Fibroblast of lung (primary cell): ENCODE measurements at regions not wholly inside any gene's neighbourhood (a gene's known extent, or its start where the extent isn't known, plus 50 kb on each side); places are given as distances from the start of the nearest gene placed in this dataset.

ENCODE experiments used
- EZH2 ChIP-seq: IDR thresholded peaks from 2 replicates; pipeline ENCODE4 v1.5.1; 2012; ENCODE audit warnings: low read length, control low read depth, mild to moderate bottlenecking; ENCODE audit errors: missing control alignments
- TF ChIP-seq, protein P1 (sequence below), 2 donors: IDR thresholded peaks in 1 of 2; conservative IDR thresholded peaks in 1 of 2; 1 replicate in 1 of 2; 2 replicates in 1 of 2; pipeline ENCODE4 v1.5.1; 2011 to 2012; ENCODE audit warnings: low read length in 2 of 2, control low read depth in 1 of 2, inconsistent platforms in 1 of 2, low read depth in 1 of 2, mild to moderate bottlenecking in 1 of 2

DNA sequence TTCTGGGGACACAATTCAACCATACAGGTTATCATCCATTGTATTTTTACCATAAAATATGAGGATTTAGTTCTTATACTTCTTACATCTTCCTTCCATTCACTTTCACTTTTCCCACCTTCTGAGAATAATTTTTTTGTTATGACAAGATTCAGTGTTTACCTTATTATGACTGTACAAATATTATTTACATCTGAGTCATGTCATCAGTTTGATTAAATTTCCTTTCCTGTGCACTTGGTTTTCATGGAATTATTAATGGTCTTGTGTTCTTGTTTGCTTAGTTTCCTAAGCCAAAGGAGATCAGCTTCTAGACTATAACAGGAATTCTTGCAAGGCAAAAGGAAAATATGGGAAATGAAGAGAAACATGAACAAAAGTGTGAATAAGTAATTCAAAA lies 366.5 kb downstream of the TMEM38B start:
- TF ChIP-seq, protein P1, sequence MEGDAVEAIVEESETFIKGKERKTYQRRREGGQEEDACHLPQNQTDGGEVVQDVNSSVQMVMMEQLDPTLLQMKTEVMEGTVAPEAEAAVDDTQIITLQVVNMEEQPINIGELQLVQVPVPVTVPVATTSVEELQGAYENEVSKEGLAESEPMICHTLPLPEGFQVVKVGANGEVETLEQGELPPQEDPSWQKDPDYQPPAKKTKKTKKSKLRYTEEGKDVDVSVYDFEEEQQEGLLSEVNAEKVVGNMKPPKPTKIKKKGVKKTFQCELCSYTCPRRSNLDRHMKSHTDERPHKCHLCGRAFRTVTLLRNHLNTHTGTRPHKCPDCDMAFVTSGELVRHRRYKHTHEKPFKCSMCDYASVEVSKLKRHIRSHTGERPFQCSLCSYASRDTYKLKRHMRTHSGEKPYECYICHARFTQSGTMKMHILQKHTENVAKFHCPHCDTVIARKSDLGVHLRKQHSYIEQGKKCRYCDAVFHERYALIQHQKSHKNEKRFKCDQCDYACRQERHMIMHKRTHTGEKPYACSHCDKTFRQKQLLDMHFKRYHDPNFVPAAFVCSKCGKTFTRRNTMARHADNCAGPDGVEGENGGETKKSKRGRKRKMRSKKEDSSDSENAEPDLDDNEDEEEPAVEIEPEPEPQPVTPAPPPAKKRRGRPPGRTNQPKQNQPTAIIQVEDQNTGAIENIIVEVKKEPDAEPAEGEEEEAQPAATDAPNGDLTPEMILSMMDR (conservative IDR thresholded peaks at IDR 0.05 in 1 of 2, IDR thresholded peaks at IDR 0.05 in 1 of 2; ENCODE audit: low read depth in 1 of 2, low read length in 2 of 2) = no peak
- no peak for TF ChIP-seq EZH2
